Skeletal muscle satellite cell (primary cell): ENCODE measurements at regions not wholly inside any gene's neighbourhood (a gene's known extent, or its start where the extent isn't known, plus 50 kb on each side); places are given as distances from the start of the nearest gene placed in this dataset.
"Not testable (repeated sequence)": the region's sequence is repeated elsewhere in the genome, so short reads cannot be mapped to it uniquely, and the experiment has no call there.

ENCODE experiments used
- H3K27me3 ChIP-seq: 2 replicates; pipeline ENCODE4 v1.7.0; 2013; ENCODE audit warnings: low read length; ENCODE audit not compliant: control insufficient read depth, insufficient read depth
- H3K36me3 ChIP-seq: 2 replicates; pipeline ENCODE4 v1.7.0; 2013; ENCODE audit warnings: mild to moderate bottlenecking, control low read depth, low read length; ENCODE audit not compliant: insufficient read depth
- H3K4me1 ChIP-seq: 2 replicates; pipeline ENCODE4 v1.7.0; 2013; ENCODE audit warnings: low read length; ENCODE audit not compliant: control insufficient read depth, insufficient read depth
- H3K4me2 ChIP-seq: 2 replicates; pipeline ENCODE4 v1.7.0; 2013; ENCODE audit warnings: mild to moderate bottlenecking, low read length
- H3K4me3 ChIP-seq: 2 replicates; pipeline ENCODE4 v1.7.0; 2013; ENCODE audit warnings: low read length
- H3K9ac ChIP-seq: 2 replicates; pipeline ENCODE4 v1.7.0; 2013; ENCODE audit warnings: mild to moderate bottlenecking, low read depth, low read length, moderate library complexity
- H3K9me3 ChIP-seq: replicated peaks from 2 replicates; pipeline ENCODE4 v1.7.0; 2013; ENCODE audit warnings: mild to moderate bottlenecking, control low read depth, low read length

DNA sequence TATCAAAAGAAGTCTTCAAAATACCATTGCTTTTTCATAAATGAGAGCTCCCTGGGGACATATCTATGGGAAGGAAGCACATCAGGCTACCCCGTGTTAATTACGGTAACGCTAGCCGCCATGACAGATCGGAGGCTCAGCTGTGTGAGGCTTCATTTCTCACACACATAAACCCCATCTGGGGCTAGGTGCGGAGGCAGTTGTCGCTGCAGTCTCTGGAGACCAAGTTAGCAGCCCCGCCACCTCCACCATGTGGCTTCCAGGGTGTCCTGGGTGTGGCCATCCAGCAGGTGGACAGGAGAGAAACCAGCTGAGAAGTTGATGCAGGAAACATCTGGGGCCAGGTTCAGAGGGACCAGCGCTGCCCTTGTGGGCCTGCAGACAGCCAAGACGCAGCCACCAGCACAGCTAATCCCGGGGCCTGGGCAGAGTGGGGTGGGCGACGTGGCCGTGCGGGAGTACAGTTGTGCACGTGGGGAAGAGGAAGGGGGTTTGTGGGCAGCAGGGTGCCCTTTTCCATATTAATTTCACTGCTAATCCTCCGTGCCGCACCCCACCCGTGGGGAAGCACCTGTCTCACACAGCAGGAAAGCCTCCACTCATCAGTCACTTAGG, 426.5 kb downstream of the IRX1 start:
- H3K36me3 ChIP-seq, result no peaks in the 10 kb centered on the region
- H3K4me3 ChIP-seq, result no peak overlapping the region
- H3K27me3 ChIP-seq, result no peaks in the 10 kb centered on the region
- H3K9ac ChIP-seq, result no peak overlapping the region
- H3K9me3 ChIP-seq, result peaks cover 11% of the 10 kb centered on the region
- H3K4me2 ChIP-seq, result no peak overlapping the region
- H3K4me1 ChIP-seq, result no peaks in the 10 kb centered on the region

DNA sequence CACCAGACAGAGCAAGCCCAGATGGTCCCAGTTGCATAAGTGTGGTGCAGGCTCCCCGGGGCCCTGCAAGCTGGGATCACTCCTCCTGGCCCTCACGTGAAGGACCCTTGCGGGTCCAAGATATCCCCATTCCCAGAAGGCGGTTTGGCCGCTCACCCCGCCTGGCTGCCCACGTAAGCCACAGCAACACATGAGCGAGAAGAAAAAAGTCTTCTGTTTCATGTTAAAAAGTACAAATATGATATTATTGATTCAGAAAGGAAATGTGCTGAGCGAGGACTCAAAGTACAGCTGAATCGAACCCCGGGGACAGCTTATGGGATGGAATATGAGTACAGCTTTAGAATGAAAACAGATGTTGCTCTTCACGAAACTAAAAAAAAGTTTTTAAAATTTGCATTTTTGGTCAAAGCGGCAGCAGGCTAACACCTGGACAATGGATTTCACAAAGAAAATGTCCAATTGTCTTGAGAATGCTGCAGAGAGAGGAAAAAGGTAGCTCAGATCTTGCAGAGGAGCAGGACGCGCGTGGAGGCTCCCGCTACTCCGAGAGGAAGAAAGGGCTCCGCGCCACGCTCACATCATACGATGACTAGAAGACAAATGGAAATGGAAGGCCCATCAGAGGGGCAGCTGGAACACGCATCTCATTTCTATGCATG, 427.6 kb downstream of the IRX1 start:
- Histone ChIP-seq H3K4me1 (no peaks in the 10 kb centered on the region), H3K4me2 (no peak overlapping the region), H3K9me3 (peaks cover 11% of the 10 kb centered on the region), H3K4me3 (no peak overlapping the region), H3K27me3 (no peaks in the 10 kb centered on the region), H3K9ac (no peak overlapping the region), H3K36me3 (no peaks in the 10 kb centered on the region)

DNA sequence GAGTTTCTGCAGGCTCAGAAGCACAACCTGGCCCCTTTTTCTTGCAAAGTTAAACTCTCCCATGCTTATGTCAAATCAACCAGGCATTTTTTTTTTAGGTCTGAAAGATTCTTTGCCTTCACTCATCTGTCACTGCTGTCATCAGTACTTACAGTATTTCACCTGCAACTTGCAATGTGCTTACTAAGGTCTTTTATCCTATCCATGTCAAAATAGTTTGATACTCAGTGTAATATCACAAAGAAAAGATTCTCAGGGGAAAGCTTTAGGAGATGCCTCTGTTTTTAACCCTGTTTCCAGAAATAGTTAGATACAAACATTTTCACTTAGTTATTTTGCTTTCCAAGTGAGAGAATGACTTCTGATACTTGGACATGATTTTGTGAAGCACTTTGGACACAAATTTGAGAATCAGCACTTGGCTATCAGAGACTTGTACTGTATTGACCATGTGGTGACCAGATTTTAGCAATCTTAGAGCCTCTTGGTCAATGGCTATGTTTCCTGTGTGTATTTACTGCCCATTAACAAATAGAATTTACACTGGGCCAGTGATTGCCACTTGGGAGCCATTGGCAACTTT, 428.2 kb downstream of the IRX1 start:
- Histone ChIP-seq H3K9me3 (peaks cover 14% of the 10 kb centered on the region), H3K4me2 (no peak overlapping the region), H3K27me3 (no peaks in the 10 kb centered on the region), H3K9ac (no peak overlapping the region), H3K4me1 (no peaks in the 10 kb centered on the region), H3K4me3 (no peak overlapping the region), H3K36me3 (no peaks in the 10 kb centered on the region)

DNA sequence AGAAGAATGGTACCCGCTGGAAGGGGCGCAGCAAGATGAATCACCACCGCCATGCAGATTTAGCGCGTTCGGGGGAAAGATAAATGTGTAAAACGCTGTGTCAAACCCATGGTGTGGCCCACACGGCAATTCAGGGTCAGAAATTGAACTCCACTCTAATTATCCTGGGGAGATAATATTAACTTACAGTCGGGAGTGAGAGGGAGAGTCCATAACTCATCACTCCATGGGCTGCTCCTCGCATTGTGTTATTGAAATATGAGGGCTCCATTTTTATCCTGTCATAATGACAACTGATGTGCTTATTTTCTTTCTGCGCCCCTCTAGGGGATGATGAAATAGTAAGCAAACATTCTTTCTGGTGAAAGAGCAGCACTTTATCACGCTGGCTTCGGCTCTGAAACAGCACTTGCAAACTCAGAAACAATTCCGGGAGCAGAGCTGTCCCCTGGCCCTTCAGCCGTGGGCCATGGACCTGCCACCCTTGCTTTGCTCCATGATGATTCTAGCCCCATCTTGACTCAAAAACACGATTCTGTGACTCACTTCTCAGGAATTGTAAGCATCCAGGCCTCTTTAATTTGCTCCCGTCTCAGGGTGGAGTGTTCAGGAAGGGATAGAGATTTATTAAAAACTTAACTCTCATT, 431.6 kb downstream of the IRX1 start:
- H3K36me3 ChIP-seq, result no peaks in the 10 kb centered on the region
- no peaks in the 10 kb centered on the region for H3K27me3 ChIP-seq
- H3K9ac ChIP-seq, result no peak overlapping the region
- H3K9me3 ChIP-seq, result peaks cover 8% of the 10 kb centered on the region
- no peak overlapping the region for H3K4me2 ChIP-seq
- H3K4me1 ChIP-seq, result no peaks in the 10 kb centered on the region
- H3K4me3 ChIP-seq, result no peak overlapping the region

DNA sequence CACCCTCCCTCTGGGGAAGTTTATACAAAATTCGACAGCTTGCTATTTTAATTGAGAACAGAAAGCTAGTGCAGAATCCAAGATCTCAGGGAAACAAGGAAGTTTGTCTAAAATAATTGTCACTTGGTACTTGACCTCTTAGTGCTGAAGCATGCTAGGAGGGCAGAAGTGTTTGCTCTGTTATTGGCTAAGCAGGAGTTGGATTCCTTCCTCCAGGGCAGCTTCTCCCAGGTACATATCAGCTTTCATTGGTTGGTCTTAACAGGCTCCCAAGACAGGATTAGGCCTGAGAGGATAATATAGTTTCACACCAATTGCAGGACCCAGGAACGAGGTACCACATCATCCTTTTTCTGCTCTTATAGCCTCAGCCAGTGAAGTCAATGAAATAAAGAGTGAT, 432.8 kb downstream of the IRX1 start:
- Histone ChIP-seq H3K27me3 (no peaks in the 10 kb centered on the region), H3K9me3 (peaks cover 8% of the 10 kb centered on the region), H3K4me3 (no peak overlapping the region), H3K36me3 (no peaks in the 10 kb centered on the region), H3K9ac (no peak overlapping the region), H3K4me2 (no peak overlapping the region), H3K4me1 (no peaks in the 10 kb centered on the region)

DNA sequence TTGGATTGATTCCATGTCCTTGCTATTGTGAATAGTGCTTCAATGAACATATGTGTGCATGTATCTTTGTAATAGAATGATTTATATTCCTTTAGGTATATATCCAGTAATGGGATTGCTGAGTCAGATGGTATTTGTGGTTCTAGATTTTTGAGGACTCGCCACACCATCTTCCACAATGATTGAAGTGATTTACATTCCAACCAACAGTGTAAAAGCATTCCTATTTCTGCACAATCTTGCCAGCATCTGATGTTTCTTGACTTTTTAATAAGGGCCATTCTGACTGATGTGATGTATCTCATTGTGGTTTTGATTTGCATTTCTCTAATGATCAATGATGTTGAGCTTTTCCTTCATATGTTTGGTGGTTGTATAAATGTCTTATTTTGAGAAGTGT, 437.9 kb downstream of the IRX1 start:
- not testable (repeated sequence) for H3K27me3 ChIP-seq, H3K36me3 ChIP-seq, H3K4me1 ChIP-seq, H3K4me2 ChIP-seq, H3K4me3 ChIP-seq, H3K9ac ChIP-seq
- H3K9me3 ChIP-seq, result peaks cover 13% of the 10 kb centered on the region

DNA sequence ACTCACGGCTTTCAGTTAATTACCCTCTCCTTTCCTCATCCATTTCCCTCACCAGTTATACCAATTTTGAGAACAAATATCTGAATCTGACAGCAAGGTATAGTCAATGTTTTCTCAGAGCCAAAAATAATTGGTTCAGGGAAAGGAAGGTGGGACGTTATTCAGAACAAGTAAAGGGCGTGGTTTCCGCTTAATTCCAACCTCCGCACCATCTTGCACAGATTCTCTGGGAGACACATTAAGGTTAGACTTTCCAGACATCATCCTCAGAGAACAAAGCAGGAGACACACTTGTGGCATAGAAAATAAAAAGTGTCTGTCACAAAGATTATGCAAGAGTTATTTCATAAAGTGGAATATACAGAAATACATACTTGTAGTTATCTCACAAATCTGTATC, 441.2 kb downstream of the IRX1 start:
- Histone ChIP-seq H3K27me3 (no peaks in the 10 kb centered on the region), H3K4me1 (no peaks in the 10 kb centered on the region), H3K4me3 (no peak overlapping the region), H3K36me3 (no peaks in the 10 kb centered on the region), H3K9me3 (peaks cover 19% of the 10 kb centered on the region), H3K4me2 (no peak overlapping the region), H3K9ac (no peak overlapping the region)

DNA sequence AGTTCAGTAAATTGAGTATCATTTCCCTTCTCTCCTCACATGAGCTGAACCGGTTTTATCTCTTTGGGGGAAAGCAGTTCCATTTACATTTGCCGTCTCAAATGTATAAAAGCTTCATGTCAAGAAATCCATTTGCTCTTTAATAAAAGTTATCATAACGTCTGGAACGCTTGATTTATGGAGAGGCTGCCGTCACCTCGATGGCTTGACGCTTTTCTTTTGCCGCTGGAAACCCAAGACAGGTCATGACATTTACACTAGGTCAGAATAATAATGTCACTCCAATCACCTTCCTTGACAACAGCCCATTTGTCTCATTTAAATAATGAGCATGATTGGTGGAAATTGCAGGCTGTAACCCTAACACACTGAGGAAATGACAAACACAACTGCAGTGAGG, 443.4 kb downstream of the IRX1 start:
- Histone ChIP-seq H3K4me3 (no peak overlapping the region), H3K4me2 (no peak overlapping the region), H3K36me3 (no peaks in the 10 kb centered on the region), H3K9me3 (peaks cover 19% of the 10 kb centered on the region), H3K27me3 (no peaks in the 10 kb centered on the region), H3K9ac (no peak overlapping the region), H3K4me1 (no peaks in the 10 kb centered on the region)

DNA sequence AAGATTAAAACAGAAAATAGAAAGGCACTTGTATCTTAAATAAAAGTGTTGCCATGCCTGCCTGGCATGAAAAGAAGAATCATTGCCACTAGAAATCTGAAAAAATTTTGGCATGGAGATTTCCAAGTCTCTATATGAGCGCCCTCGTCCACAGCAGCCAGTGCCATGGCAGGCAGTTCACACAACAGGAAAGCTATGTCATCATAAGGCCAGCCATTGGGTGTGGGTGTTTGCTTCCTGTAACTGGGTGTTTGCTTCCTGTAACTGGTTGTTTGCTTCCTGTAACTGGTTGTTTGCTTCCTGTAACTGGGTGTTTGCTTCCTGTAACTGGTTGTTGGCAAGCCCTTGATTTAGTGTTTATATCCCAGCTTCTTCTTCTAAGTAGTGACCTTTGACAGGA, 446.7 kb downstream of the IRX1 start:
- no peaks in the 10 kb centered on the region for H3K27me3 ChIP-seq

DNA sequence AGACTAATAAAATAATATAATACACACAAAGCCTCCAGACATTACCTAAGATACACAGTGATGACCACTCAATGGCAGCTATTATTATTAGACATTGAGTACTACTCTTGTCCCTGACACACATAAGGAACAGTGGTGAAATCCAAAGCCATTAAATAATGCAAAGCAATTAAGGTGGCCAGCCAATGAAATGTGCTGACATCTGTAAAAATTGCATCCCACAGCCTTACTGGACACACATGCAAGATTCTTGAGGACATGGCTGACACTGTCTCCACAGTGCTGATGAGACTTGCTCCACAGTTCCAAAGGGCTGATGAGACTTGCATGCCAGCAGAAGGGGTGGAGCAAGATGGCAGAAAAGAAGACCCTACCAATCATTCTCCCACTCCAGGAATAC, 447.5 kb downstream of the IRX1 start:
- Histone ChIP-seq H3K27me3 (no peaks in the 10 kb centered on the region), H3K4me2 (no peak overlapping the region), H3K36me3 (no peaks in the 10 kb centered on the region), H3K9ac (no peak overlapping the region), H3K9me3 (peaks cover 12% of the 10 kb centered on the region), H3K4me1 (no peaks in the 10 kb centered on the region), H3K4me3 (no peak overlapping the region)

More for the DNA sequence above, 446.7 kb downstream of the IRX1 start:
- H3K36me3 ChIP-seq, result no peaks in the 10 kb centered on the region
- no peaks in the 10 kb centered on the region for H3K4me1 ChIP-seq
- H3K4me3 ChIP-seq, result no peak overlapping the region
- no peak overlapping the region for H3K4me2 ChIP-seq
- no peak overlapping the region for H3K9ac ChIP-seq
- peaks cover 11% of the 10 kb centered on the region for H3K9me3 ChIP-seq

DNA sequence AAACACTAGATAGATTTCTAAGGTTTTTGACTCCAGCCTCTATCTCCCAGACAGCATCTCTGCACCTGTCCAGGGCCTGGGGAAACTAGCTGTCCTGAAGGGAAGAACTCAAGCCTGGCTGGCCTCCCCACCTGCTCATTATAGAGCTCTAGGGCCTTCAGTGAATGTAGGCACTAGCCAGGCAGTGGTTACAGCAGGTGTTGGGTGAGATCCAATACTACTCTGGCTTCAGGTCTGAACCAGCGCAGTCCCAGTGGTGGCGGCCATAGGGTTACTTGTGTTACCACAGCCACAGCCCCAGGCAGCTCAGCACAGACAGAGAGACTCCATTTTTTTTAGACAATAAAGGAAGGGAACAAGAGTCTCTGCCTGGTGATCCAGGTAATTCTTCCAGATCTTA, 449.2 kb downstream of the IRX1 start:
- Histone ChIP-seq H3K36me3 (no peaks in the 10 kb centered on the region), H3K9ac (no peak overlapping the region), H3K4me1 (no peaks in the 10 kb centered on the region), H3K27me3 (no peaks in the 10 kb centered on the region), H3K4me3 (no peak overlapping the region), H3K4me2 (no peak overlapping the region), H3K9me3 (peaks cover 15% of the 10 kb centered on the region)
